ENCODE measurements at regions not wholly inside any gene's neighbourhood (a gene's known extent, or its start where the extent isn't known, plus 50 kb on each side); places are given as distances from the start of the nearest gene placed in this dataset.

DNA sequence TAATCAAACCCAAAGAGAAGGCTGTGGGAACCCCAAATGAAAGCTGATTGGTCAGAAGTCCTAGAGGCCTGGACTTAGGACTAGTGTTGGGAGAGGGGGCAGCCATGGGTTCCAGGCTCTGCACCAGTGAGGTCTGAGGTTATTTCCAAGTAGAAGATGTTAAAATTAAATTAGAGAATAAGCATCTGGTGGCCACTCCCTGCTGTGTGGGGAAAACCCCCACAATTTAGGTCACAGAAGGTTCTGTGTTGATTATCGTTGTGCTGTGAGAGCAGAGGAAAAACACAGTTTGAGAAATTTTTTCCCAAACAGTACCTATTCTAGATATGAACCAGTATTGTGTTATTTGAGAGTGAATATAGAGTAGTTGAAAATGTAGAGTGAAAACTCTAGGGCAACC is 53.9 kb upstream of the NSMCE3 start:
- no peaks in the 10 kb centered on the region for H3K9me1 ChIP-seq (replicated peaks; ENCODE audit: control insufficient read depth, extremely low read depth, insufficient read depth, low read length)
- intact Hi-C loops (cut with micrococcal nuclease) (no loop called here), dilution Hi-C loops (cut with MboI; ENCODE audit: extremely low pct_ligation_motif_present, low sequenced_read_pairs) (no loop called here)
- POLR2A ChIA-PET: no interaction called here
- no peaks in the 10 kb centered on the region for H4K20me1 ChIP-seq (replicated peaks; ENCODE audit: control insufficient read depth, extremely low read depth, insufficient read depth, low read length)
- H3K9ac ChIP-seq (replicated peaks; ENCODE audit: extremely low read depth, insufficient read depth, low read length): no peak overlapping the region
- no peaks in the 10 kb centered on the region for H3K79me2 ChIP-seq (ENCODE audit: control insufficient read depth, insufficient read depth, low read length)
- TF ChIP-seq MYC (IDR thresholded peaks at IDR 0.05; ENCODE audit: low read depth, low read length): no peak
- TF ChIP-seq, protein P1, sequence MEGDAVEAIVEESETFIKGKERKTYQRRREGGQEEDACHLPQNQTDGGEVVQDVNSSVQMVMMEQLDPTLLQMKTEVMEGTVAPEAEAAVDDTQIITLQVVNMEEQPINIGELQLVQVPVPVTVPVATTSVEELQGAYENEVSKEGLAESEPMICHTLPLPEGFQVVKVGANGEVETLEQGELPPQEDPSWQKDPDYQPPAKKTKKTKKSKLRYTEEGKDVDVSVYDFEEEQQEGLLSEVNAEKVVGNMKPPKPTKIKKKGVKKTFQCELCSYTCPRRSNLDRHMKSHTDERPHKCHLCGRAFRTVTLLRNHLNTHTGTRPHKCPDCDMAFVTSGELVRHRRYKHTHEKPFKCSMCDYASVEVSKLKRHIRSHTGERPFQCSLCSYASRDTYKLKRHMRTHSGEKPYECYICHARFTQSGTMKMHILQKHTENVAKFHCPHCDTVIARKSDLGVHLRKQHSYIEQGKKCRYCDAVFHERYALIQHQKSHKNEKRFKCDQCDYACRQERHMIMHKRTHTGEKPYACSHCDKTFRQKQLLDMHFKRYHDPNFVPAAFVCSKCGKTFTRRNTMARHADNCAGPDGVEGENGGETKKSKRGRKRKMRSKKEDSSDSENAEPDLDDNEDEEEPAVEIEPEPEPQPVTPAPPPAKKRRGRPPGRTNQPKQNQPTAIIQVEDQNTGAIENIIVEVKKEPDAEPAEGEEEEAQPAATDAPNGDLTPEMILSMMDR (IDR thresholded peaks at IDR 0.05; ENCODE audit: extremely low read depth in 1 of 2, insufficient read depth in 1 of 2, low read depth in 1 of 2, low read length in 2 of 2): no peak
- no peak for TF ChIP-seq POLR2AphosphoS5 (IDR thresholded peaks at IDR 0.05; ENCODE audit: insufficient read depth, low read depth, low read length)
- no peak for TF ChIP-seq GATA2 (IDR thresholded peaks at IDR 0.05; ENCODE audit: insufficient read depth, insufficient read length, low read depth, low read length)
- no peak for TF ChIP-seq FOS (IDR thresholded peaks at IDR 0.05; ENCODE audit: borderline replicate concordance, insufficient read depth, low read length)
- TF ChIP-seq POLR2A (IDR thresholded peaks at IDR 0.05; ENCODE audit: low read depth, low read length): no peak
- TF ChIP-seq EZH2 (IDR thresholded peaks at IDR 0.05; ENCODE audit: borderline replicate concordance, low read depth, low read length, severe bottlenecking): no peak
- TF ChIP-seq, protein P2, sequence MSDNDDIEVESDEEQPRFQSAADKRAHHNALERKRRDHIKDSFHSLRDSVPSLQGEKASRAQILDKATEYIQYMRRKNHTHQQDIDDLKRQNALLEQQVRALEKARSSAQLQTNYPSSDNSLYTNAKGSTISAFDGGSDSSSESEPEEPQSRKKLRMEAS (IDR thresholded peaks at IDR 0.05; ENCODE audit: insufficient read depth, insufficient read length): no peak
- no peak for TF ChIP-seq JUN (IDR thresholded peaks at IDR 0.05; ENCODE audit: borderline replicate concordance, insufficient read depth, insufficient read length, low read depth)
- no peak overlapping the region for H2AFZ ChIP-seq (ENCODE audit: low read depth, low read length)
- H3K27ac ChIP-seq (ENCODE audit: insufficient read depth, low read depth, low read length): no peak overlapping the region
- FAIRE-seq (no peak), DNase-seq (ENCODE audit: low read depth, low spot score) (no peak)
- CTCF ChIA-PET: no interaction called here
- no peaks in the 10 kb centered on the region for H3K27me3 ChIP-seq (ENCODE audit: control insufficient read depth in 2 of 2, insufficient read depth in 2 of 2, low read length in 2 of 2)
- H3K36me3 ChIP-seq (ENCODE audit: control insufficient read depth in 2 of 2, extremely low read depth in 1 of 2, insufficient read depth in 2 of 2, low read length in 2 of 2): no peaks in the 10 kb centered on the region
- H3K4me1 ChIP-seq (ENCODE audit: control insufficient read depth, extremely low read depth, insufficient read depth, low read length): peaks cover 5% of the 10 kb centered on the region
- H3K4me3 ChIP-seq (replicated peaks in 1 of 3; ENCODE audit: insufficient read depth in 1 of 3, low read depth in 1 of 3, low read length in 3 of 3): no peak overlapping the region
- no TSS peak for BruUV-seq (replicated peaks)
- H3K4me2 ChIP-seq (ENCODE audit: insufficient read depth, low read length): no peak overlapping the region
- no peaks in the 10 kb centered on the region for H3K9me3 ChIP-seq (replicated peaks; ENCODE audit: control insufficient read depth, insufficient read depth, low read length)
